NCI-H1105 treated with DMSO at 0.1 percent for 48 hours (cell line): ENCODE measurements at regions not wholly inside any gene's neighbourhood (a gene's known extent, or its start where the extent isn't known, plus 50 kb on each side); places are given as distances from the start of the nearest gene placed in this dataset.

Source experiments
- DNase-seq: peaks from one replicate; lab custom pipeline; 2025; lab: John Stamatoyannopoulos, UW

GRCh38 chr5:122721127-122721526 is 53.8 kb upstream of the SNX2 start:
- DNase-seq, result no peak

GRCh38 chr5:122722341-122722740 is 52.5 kb upstream of the SNX2 start:
- DNase-seq, result no peak

GRCh38 chr5:122723606-122724352 is 51.1 kb upstream of the SNX2 start:
- DNase-seq, result no peak
